HL-60 (cell line): ENCODE measurements at regions not wholly inside any gene's neighbourhood (a gene's known extent, or its start where the extent isn't known, plus 50 kb on each side); places are given as distances from the start of the nearest gene placed in this dataset.

Source experiments
- DNase-seq, 2 experiments: peaks; one replicate each; pipeline ENCODE4 v3.0.0-alpha.2; 2010 to 2020; ENCODE audit warnings: low read depth in 1 of 2, low spot score in 1 of 2
- H3K27ac ChIP-seq: fragments of 250-450 bp; sonication (Bioruptor Pico); replicated peaks from 2 replicates; pipeline ENCODE4 v1.5.1; 2020; ENCODE audit warnings: mild to moderate bottlenecking, moderate library complexity
- H3K27me3 ChIP-seq: fragments of 250-450 bp; sonication (Bioruptor Pico); 2 replicates; pipeline ENCODE4 v1.5.1; 2021; ENCODE audit warnings: mild to moderate bottlenecking, moderate library complexity; ENCODE audit not compliant: insufficient read depth, poor library complexity, severe bottlenecking
- H3K4me3 ChIP-seq: replicated peaks from 2 replicates; pipeline ENCODE4 v1.5.1; 2011; ENCODE audit warnings: mild to moderate bottlenecking, control low read depth, low read length; ENCODE audit not compliant: insufficient read depth
- GABPA ChIP-seq: IDR thresholded peaks from 2 replicates; pipeline ENCODE4 v1.6.1; 2012; ENCODE audit warnings: low read depth
- POLR2AphosphoS5 ChIP-seq: IDR thresholded peaks from 2 replicates; pipeline ENCODE4 v1.6.1; 2012; ENCODE audit warnings: low read depth
- SPI1 ChIP-seq: IDR thresholded peaks from 2 replicates; pipeline ENCODE4 v1.6.1; 2012; ENCODE audit warnings: low read depth, mild to moderate bottlenecking, borderline replicate concordance
- TF ChIP-seq, protein P1 (sequence below): IDR thresholded peaks from one replicate; pipeline ENCODE4 v1.5.1; 2011; ENCODE audit warnings: low read length, control low read depth, inconsistent platforms; ENCODE audit not compliant: insufficient read depth
- TF ChIP-seq, protein P2 (sequence below): IDR thresholded peaks from 2 replicates; pipeline ENCODE4 v1.6.1; 2012; ENCODE audit warnings: low read depth; ENCODE audit not compliant: insufficient replicate concordance

DNA sequence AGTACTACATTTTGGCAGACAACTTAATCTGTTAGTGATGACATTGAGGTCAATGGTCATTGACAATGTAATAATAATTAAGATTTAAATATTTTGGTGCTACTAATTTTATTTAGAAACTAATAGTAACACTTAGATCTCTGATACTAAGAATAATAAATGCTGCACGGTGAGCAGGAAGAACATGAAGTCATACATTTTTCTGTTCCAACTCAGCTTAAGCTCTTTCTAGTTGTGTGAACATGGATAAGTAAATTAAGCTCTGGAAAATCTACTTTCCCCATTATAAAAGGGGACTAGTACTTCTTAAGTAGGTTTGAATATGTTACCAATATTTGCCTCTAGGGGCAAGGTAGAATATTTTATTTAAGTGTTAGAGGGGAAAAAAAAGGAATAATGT lies 65.9 kb upstream of the MEOX2 start:
- DNase-seq = no peak
- TF ChIP-seq GABPA (no peak), POLR2AphosphoS5 (no peak), SPI1 (no peak)
- TF ChIP-seq, protein P1, sequence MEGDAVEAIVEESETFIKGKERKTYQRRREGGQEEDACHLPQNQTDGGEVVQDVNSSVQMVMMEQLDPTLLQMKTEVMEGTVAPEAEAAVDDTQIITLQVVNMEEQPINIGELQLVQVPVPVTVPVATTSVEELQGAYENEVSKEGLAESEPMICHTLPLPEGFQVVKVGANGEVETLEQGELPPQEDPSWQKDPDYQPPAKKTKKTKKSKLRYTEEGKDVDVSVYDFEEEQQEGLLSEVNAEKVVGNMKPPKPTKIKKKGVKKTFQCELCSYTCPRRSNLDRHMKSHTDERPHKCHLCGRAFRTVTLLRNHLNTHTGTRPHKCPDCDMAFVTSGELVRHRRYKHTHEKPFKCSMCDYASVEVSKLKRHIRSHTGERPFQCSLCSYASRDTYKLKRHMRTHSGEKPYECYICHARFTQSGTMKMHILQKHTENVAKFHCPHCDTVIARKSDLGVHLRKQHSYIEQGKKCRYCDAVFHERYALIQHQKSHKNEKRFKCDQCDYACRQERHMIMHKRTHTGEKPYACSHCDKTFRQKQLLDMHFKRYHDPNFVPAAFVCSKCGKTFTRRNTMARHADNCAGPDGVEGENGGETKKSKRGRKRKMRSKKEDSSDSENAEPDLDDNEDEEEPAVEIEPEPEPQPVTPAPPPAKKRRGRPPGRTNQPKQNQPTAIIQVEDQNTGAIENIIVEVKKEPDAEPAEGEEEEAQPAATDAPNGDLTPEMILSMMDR = no peak
- TF ChIP-seq, protein P2, sequence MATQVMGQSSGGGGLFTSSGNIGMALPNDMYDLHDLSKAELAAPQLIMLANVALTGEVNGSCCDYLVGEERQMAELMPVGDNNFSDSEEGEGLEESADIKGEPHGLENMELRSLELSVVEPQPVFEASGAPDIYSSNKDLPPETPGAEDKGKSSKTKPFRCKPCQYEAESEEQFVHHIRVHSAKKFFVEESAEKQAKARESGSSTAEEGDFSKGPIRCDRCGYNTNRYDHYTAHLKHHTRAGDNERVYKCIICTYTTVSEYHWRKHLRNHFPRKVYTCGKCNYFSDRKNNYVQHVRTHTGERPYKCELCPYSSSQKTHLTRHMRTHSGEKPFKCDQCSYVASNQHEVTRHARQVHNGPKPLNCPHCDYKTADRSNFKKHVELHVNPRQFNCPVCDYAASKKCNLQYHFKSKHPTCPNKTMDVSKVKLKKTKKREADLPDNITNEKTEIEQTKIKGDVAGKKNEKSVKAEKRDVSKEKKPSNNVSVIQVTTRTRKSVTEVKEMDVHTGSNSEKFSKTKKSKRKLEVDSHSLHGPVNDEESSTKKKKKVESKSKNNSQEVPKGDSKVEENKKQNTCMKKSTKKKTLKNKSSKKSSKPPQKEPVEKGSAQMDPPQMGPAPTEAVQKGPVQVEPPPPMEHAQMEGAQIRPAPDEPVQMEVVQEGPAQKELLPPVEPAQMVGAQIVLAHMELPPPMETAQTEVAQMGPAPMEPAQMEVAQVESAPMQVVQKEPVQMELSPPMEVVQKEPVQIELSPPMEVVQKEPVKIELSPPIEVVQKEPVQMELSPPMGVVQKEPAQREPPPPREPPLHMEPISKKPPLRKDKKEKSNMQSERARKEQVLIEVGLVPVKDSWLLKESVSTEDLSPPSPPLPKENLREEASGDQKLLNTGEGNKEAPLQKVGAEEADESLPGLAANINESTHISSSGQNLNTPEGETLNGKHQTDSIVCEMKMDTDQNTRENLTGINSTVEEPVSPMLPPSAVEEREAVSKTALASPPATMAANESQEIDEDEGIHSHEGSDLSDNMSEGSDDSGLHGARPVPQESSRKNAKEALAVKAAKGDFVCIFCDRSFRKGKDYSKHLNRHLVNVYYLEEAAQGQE = no peak
- Histone ChIP-seq H3K4me3 (no peak overlapping the region), H3K27ac (no peak overlapping the region), H3K27me3 (no peaks in the 10 kb centered on the region)

DNA sequence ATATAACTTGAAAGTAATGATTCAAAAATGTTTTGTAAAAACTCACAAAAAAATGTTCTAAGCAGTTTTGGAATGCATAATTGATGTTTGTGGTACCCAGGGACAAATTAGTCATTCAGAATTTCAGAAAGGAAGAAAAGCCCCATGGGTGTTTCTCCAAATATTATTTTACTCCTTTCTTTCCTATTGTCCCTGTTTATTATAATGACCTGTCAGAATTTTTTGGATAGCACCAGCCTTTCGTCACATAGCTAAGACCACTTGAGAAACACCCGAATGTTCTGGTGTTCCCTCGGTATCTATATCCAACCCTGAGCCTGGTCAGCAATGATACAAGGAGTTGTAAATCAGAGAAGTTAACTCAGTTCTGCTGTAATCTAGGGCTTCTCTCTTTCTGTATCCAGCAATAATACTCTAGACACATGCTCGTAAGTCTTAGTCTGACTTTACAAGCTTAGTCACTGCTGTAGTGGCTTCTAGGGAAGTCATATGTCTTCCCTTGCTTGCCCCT lies 64.8 kb upstream of the MEOX2 start:
- H3K4me3 ChIP-seq = no peak overlapping the region
- no peak overlapping the region for H3K27ac ChIP-seq
- no peak for DNase-seq
- TF ChIP-seq, protein P2 = no peak
- TF ChIP-seq GABPA (no peak), POLR2AphosphoS5 (no peak)
- H3K27me3 ChIP-seq = no peaks in the 10 kb centered on the region

DNA sequence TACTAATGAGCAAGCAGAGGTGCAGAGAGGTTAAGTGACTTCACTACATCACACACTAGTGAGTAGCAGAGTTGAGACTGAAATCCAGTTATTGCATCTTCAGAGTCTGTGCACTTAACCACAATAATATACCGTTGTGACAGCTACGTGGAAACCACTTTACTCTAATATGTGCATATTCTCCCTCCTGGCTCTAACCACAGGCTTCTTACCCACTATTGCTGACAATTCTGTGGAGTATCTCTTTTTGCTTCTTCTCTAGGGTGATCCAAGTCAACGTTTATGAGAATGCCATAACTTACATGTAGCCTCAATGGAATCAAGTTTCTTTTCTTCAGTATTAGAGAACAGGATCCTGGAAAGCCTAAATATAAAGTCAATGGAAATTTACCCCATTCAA lies 64.2 kb upstream of the MEOX2 start:
- TF ChIP-seq POLR2AphosphoS5 (no peak), SPI1 (no peak), GABPA (no peak)
- TF ChIP-seq, protein P1 = no peak
- TF ChIP-seq, protein P2 = no peak

More for the DNA sequence above, 64.2 kb upstream of the MEOX2 start:
- Histone ChIP-seq H3K4me3 (no peak overlapping the region), H3K27ac (no peak overlapping the region), H3K27me3 (no peaks in the 10 kb centered on the region)
- no peak for DNase-seq
